ENCODE measurements at regions not wholly inside any gene's neighbourhood (a gene's known extent, or its start where the extent isn't known, plus 50 kb on each side); places are given as distances from the start of the nearest gene placed in this dataset.

- Mint-ChIP-seq H3K36me3 (no peaks in the 10 kb centered on the region), H3K9me3 (peaks cover 0 to 2% (median 0%) of the 10 kb centered on the region in 7 donors), H3K4me3 (no peak overlapping the region), H3K27me3 (no peaks in the 10 kb centered on the region), H3K27ac (no peak overlapping the region), H3K4me1 (no peaks in the 10 kb centered on the region)
- DNase-seq (no peak), ATAC-seq (ENCODE audit: low read depth in 2 of 2) (no peak)
These were observed 128.5 kb upstream of the SYNDIG1 start for GRCh38 chr20:24340933-24341332.

GRCh38 chr20:24339210-24339641, 130.2 kb upstream of the SYNDIG1 start:
- H3K36me3 Mint-ChIP-seq = no peaks in the 10 kb centered on the region
- H3K27me3 Mint-ChIP-seq = no peaks in the 10 kb centered on the region
- H3K27ac Mint-ChIP-seq = no peak overlapping the region
- no peak for DNase-seq
- no peaks in the 10 kb centered on the region for H3K4me1 Mint-ChIP-seq
- H3K4me3 Mint-ChIP-seq = no peak overlapping the region
- peaks cover 0 to 5% (median 0%) of the 10 kb centered on the region in 7 donors for H3K9me3 Mint-ChIP-seq
- ATAC-seq (ENCODE audit: low read depth in 2 of 2) = no peak

- no peaks in the 10 kb centered on the region for H3K4me1 Mint-ChIP-seq
- ATAC-seq (ENCODE audit: low read depth in 2 of 2) (no peak), DNase-seq (no peak)
- peaks cover 0 to 5% (median 0%) of the 10 kb centered on the region in 7 donors for H3K9me3 Mint-ChIP-seq
- H3K27ac Mint-ChIP-seq = no peak overlapping the region
- no peak overlapping the region for H3K4me3 Mint-ChIP-seq
- H3K36me3 Mint-ChIP-seq = no peaks in the 10 kb centered on the region
- H3K27me3 Mint-ChIP-seq = no peaks in the 10 kb centered on the region
These were observed 131.9 kb upstream of the SYNDIG1 start for GRCh38 chr20:24337551-24337950.

- H3K36me3 Mint-ChIP-seq = no peaks in the 10 kb centered on the region
- H3K4me3 Mint-ChIP-seq = no peak overlapping the region
- ATAC-seq (ENCODE audit: low read depth in 2 of 2) (no peak), DNase-seq (no peak)
- peaks cover 0 to 5% (median 0%) of the 10 kb centered on the region in 7 donors for H3K9me3 Mint-ChIP-seq
- H3K27ac Mint-ChIP-seq = peak overlapping the region in 1 of 6 donors; percentile 32
- no peaks in the 10 kb centered on the region for H3K4me1 Mint-ChIP-seq
- H3K27me3 Mint-ChIP-seq = no peaks in the 10 kb centered on the region
These were observed 132.4 kb upstream of the SYNDIG1 start for GRCh38 chr20:24337069-24337468.

GRCh38 chr20:24334830-24335229, 134.6 kb upstream of the SYNDIG1 start:
- ATAC-seq (ENCODE audit: low read depth in 2 of 2) (no peak), DNase-seq (no peak)
- H3K27me3 Mint-ChIP-seq = no peaks in the 10 kb centered on the region
- no peaks in the 10 kb centered on the region for H3K36me3 Mint-ChIP-seq
- H3K4me1 Mint-ChIP-seq = no peaks in the 10 kb centered on the region
- peaks cover 0 to 5% (median 0%) of the 10 kb centered on the region in 7 donors for H3K9me3 Mint-ChIP-seq
- H3K4me3 Mint-ChIP-seq = no peak overlapping the region
- H3K27ac Mint-ChIP-seq = no peak overlapping the region

GRCh38 chr20:24332956-24333355, 136.5 kb upstream of the SYNDIG1 start:
- DNase-seq (no peak), ATAC-seq (ENCODE audit: low read depth in 2 of 2) (no peak)
- Mint-ChIP-seq H3K36me3 (no peaks in the 10 kb centered on the region), H3K27me3 (no peaks in the 10 kb centered on the region), H3K4me1 (no peaks in the 10 kb centered on the region), H3K27ac (no peak overlapping the region), H3K4me3 (no peak overlapping the region), H3K9me3 (peaks cover 0 to 5% (median 0%) of the 10 kb centered on the region in 7 donors)

- ATAC-seq (ENCODE audit: low read depth in 2 of 2) (no peak), DNase-seq (no peak)
- Mint-ChIP-seq H3K27ac (no peak overlapping the region), H3K27me3 (no peaks in the 10 kb centered on the region), H3K36me3 (no peaks in the 10 kb centered on the region), H3K4me3 (no peak overlapping the region), H3K4me1 (no peaks in the 10 kb centered on the region), H3K9me3 (peaks cover 0 to 5% (median 0%) of the 10 kb centered on the region in 7 donors)
These were observed 137.5 kb upstream of the SYNDIG1 start for GRCh38 chr20:24331939-24332338.

- Mint-ChIP-seq H3K4me1 (no peaks in the 10 kb centered on the region), H3K4me3 (no peak overlapping the region), H3K27ac (peak overlapping the region in 1 of 6 donors; percentile 47), H3K36me3 (no peaks in the 10 kb centered on the region), H3K27me3 (peaks cover 3 to 5% (median 3%) of the 10 kb centered on the region in 3 donors), H3K9me3 (no peaks in the 10 kb centered on the region)
- DNase-seq (no peak), ATAC-seq (ENCODE audit: low read depth in 2 of 2) (no peak)
These were observed 140.5 kb upstream of the SYNDIG1 start for GRCh38 chr20:24328901-24329300.

- Mint-ChIP-seq H3K27ac (no peak overlapping the region), H3K27me3 (peaks cover 8 to 18% (median 14%) of the 10 kb centered on the region in 3 donors), H3K36me3 (no peaks in the 10 kb centered on the region), H3K4me1 (peaks cover 6 to 11% (median 8%) of the 10 kb centered on the region in 3 donors), H3K4me3 (no peak overlapping the region), H3K9me3 (peaks cover 0 to 3% (median 0%) of the 10 kb centered on the region in 7 donors)
- DNase-seq (no peak), ATAC-seq (ENCODE audit: low read depth in 2 of 2) (no peak)
These were observed 147.5 kb upstream of the SYNDIG1 start for GRCh38 chr20:24321973-24322372.

GRCh38 chr20:24318569-24319352, 150.7 kb upstream of the SYNDIG1 start:
- no peak overlapping the region for H3K27ac Mint-ChIP-seq
- H3K9me3 Mint-ChIP-seq = peaks cover 0 to 3% (median 0%) of the 10 kb centered on the region in 7 donors
- DNase-seq = no peak
- H3K36me3 Mint-ChIP-seq = no peaks in the 10 kb centered on the region
- ATAC-seq (ENCODE audit: low read depth in 2 of 2) = no peak
- no peak overlapping the region for H3K4me3 Mint-ChIP-seq
- peaks cover 6 to 11% (median 8%) of the 10 kb centered on the region in 3 donors for H3K4me1 Mint-ChIP-seq
- H3K27me3 Mint-ChIP-seq = peaks cover 5 to 14% (median 10%) of the 10 kb centered on the region in 3 donors

GRCh38 chr20:24317224-24317623, 152.2 kb upstream of the SYNDIG1 start:
- H3K9me3 Mint-ChIP-seq = peaks cover 0 to 3% (median 0%) of the 10 kb centered on the region in 7 donors
- H3K27me3 Mint-ChIP-seq = peaks cover 6 to 18% (median 18%) of the 10 kb centered on the region in 3 donors
- no peaks in the 10 kb centered on the region for H3K36me3 Mint-ChIP-seq
- H3K27ac Mint-ChIP-seq = peak overlapping the region in 1 of 6 donors; percentile 34
- no peak for DNase-seq
- ATAC-seq (ENCODE audit: low read depth in 2 of 2) = no peak
- no peak overlapping the region for H3K4me3 Mint-ChIP-seq
- peaks cover 6 to 11% (median 8%) of the 10 kb centered on the region in 3 donors for H3K4me1 Mint-ChIP-seq

- ATAC-seq (ENCODE audit: low read depth in 2 of 2) (no peak), DNase-seq (no peak)
- Mint-ChIP-seq H3K36me3 (no peaks in the 10 kb centered on the region), H3K9me3 (peaks cover 0 to 3% (median 0%) of the 10 kb centered on the region in 7 donors), H3K4me1 (peaks cover 6 to 11% (median 8%) of the 10 kb centered on the region in 3 donors), H3K4me3 (no peak overlapping the region), H3K27ac (no peak overlapping the region), H3K27me3 (peaks cover 9 to 18% (median 18%) of the 10 kb centered on the region in 3 donors)
These were observed 152.7 kb upstream of the SYNDIG1 start for GRCh38 chr20:24316731-24317130.

- peaks cover 12 to 29% (median 23%) of the 10 kb centered on the region in 3 donors for H3K27me3 Mint-ChIP-seq
- no peak for DNase-seq
- H3K27ac Mint-ChIP-seq = no peak overlapping the region
- no peaks in the 10 kb centered on the region for H3K9me3 Mint-ChIP-seq
- H3K4me3 Mint-ChIP-seq = no peak overlapping the region
- H3K4me1 Mint-ChIP-seq = peaks cover 6 to 11% (median 8%) of the 10 kb centered on the region in 3 donors
- ATAC-seq (ENCODE audit: low read depth in 2 of 2) = no peak
- no peaks in the 10 kb centered on the region for H3K36me3 Mint-ChIP-seq
These were observed 155.4 kb upstream of the SYNDIG1 start for GRCh38 chr20:24314053-24314452.

- Mint-ChIP-seq H3K4me3 (no peak overlapping the region), H3K27me3 (peaks cover 21 to 29% (median 24%) of the 10 kb centered on the region in 3 donors), H3K27ac (no peak overlapping the region), H3K9me3 (no peaks in the 10 kb centered on the region), H3K36me3 (no peaks in the 10 kb centered on the region), H3K4me1 (no peaks in the 10 kb centered on the region)
- DNase-seq (no peak), ATAC-seq (ENCODE audit: low read depth in 2 of 2) (no peak)
These were observed 159.8 kb upstream of the SYNDIG1 start for GRCh38 chr20:24309596-24309995.
